HUES48 (cell line): ENCODE measurements at regions not wholly inside any gene's neighbourhood (a gene's known extent, or its start where the extent isn't known, plus 50 kb on each side); places are given as distances from the start of the nearest gene placed in this dataset.
"Not testable (repeated sequence)": the region's sequence is repeated elsewhere in the genome, so short reads cannot be mapped to it uniquely, and the experiment has no call there.

Source experiments
- H3K27ac ChIP-seq: one replicate; pipeline ENCODE4 v1.7.0; 2013; ENCODE audit warnings: low read depth, low read length, inconsistent platforms
- H3K27me3 ChIP-seq: 2 replicates; pipeline ENCODE4 v1.6.1; 2013; ENCODE audit warnings: mild to moderate bottlenecking, low read length; ENCODE audit not compliant: control insufficient read depth, insufficient read depth
- H3K36me3 ChIP-seq: 2 replicates; pipeline ENCODE4 v1.6.1; 2013; ENCODE audit warnings: low read length; ENCODE audit not compliant: control insufficient read depth, insufficient read depth
- H3K4me1 ChIP-seq: 2 replicates; pipeline ENCODE4 v1.6.1; 2013; ENCODE audit warnings: mild to moderate bottlenecking, low read length; ENCODE audit not compliant: control insufficient read depth, insufficient read depth
- H3K4me3 ChIP-seq: 2 replicates; pipeline ENCODE4 v1.5.1; 2013; ENCODE audit warnings: mild to moderate bottlenecking, low read depth, low read length
- H3K9ac ChIP-seq: 2 replicates; pipeline ENCODE4 v1.6.1; 2013; ENCODE audit warnings: mild to moderate bottlenecking, low read depth, low read length, moderate library complexity
- H3K9me3 ChIP-seq: 2 replicates; pipeline ENCODE4 v1.6.1; 2013; ENCODE audit warnings: low read length; ENCODE audit not compliant: control insufficient read depth, insufficient read depth

GRCh38 chr2:100742277-100743254 lies 77.4 kb upstream of the NPAS2 start:
- Histone ChIP-seq H3K9ac (no peak overlapping the region), H3K9me3 (no peaks in the 10 kb centered on the region), H3K4me3 (no peak overlapping the region), H3K36me3 (no peaks in the 10 kb centered on the region), H3K4me1 (no peaks in the 10 kb centered on the region), H3K27me3 (no peaks in the 10 kb centered on the region), H3K27ac (no peak overlapping the region)

GRCh38 chr2:100743741-100744140 lies 76.2 kb upstream of the NPAS2 start:
- H3K9ac ChIP-seq, result no peak overlapping the region
- H3K36me3 ChIP-seq, result no peaks in the 10 kb centered on the region
- no peak overlapping the region for H3K4me3 ChIP-seq
- H3K27ac ChIP-seq, result no peak overlapping the region
- H3K27me3 ChIP-seq, result no peaks in the 10 kb centered on the region
- H3K9me3 ChIP-seq, result no peaks in the 10 kb centered on the region
- no peaks in the 10 kb centered on the region for H3K4me1 ChIP-seq

GRCh38 chr2:100744184-100744583 lies 75.8 kb upstream of the NPAS2 start:
- no peak overlapping the region for H3K4me3 ChIP-seq
- H3K9me3 ChIP-seq, result no peaks in the 10 kb centered on the region
- no peaks in the 10 kb centered on the region for H3K36me3 ChIP-seq
- H3K27ac ChIP-seq, result no peak overlapping the region
- H3K4me1 ChIP-seq, result no peaks in the 10 kb centered on the region
- H3K27me3 ChIP-seq, result no peaks in the 10 kb centered on the region
- H3K9ac ChIP-seq, result no peak overlapping the region

- Histone ChIP-seq H3K36me3 (no peaks in the 10 kb centered on the region), H3K9me3 (no peaks in the 10 kb centered on the region), H3K27ac (no peak overlapping the region), H3K9ac (no peak overlapping the region), H3K4me3 (no peak overlapping the region), H3K27me3 (no peaks in the 10 kb centered on the region), H3K4me1 (no peaks in the 10 kb centered on the region)
Measured at GRCh38 chr2:100744589-100744988, 75.3 kb upstream of the NPAS2 start.

GRCh38 chr2:100745604-100746003 lies 74.3 kb upstream of the NPAS2 start:
- H3K4me3 ChIP-seq, result no peak overlapping the region
- H3K27ac ChIP-seq, result no peak overlapping the region
- H3K9ac ChIP-seq, result no peak overlapping the region
- no peaks in the 10 kb centered on the region for H3K4me1 ChIP-seq
- no peaks in the 10 kb centered on the region for H3K9me3 ChIP-seq
- H3K27me3 ChIP-seq, result no peaks in the 10 kb centered on the region
- no peaks in the 10 kb centered on the region for H3K36me3 ChIP-seq

- no peaks in the 10 kb centered on the region for H3K36me3 ChIP-seq
- H3K9me3 ChIP-seq, result no peaks in the 10 kb centered on the region
- no peaks in the 10 kb centered on the region for H3K4me1 ChIP-seq
- no peaks in the 10 kb centered on the region for H3K27me3 ChIP-seq
- no peak overlapping the region for H3K9ac ChIP-seq
- no peak overlapping the region for H3K27ac ChIP-seq
- no peak overlapping the region for H3K4me3 ChIP-seq
Measured at GRCh38 chr2:100747551-100747950, 72.4 kb upstream of the NPAS2 start.

- no peaks in the 10 kb centered on the region for H3K9me3 ChIP-seq
- no peaks in the 10 kb centered on the region for H3K36me3 ChIP-seq
- no peaks in the 10 kb centered on the region for H3K27me3 ChIP-seq
- no peak overlapping the region for H3K27ac ChIP-seq
- no peak overlapping the region for H3K9ac ChIP-seq
- H3K4me1 ChIP-seq, result no peaks in the 10 kb centered on the region
- no peak overlapping the region for H3K4me3 ChIP-seq
Measured at GRCh38 chr2:100747996-100748615, 71.8 kb upstream of the NPAS2 start.

- Histone ChIP-seq H3K4me1 (no peaks in the 10 kb centered on the region), H3K27ac (no peak overlapping the region), H3K36me3 (no peaks in the 10 kb centered on the region), H3K27me3 (no peaks in the 10 kb centered on the region), H3K4me3 (no peak overlapping the region), H3K9ac (no peak overlapping the region), H3K9me3 (no peaks in the 10 kb centered on the region)
Measured at GRCh38 chr2:100748673-100749072, 71.3 kb upstream of the NPAS2 start.

GRCh38 chr2:100749771-100750542 lies 70.0 kb upstream of the NPAS2 start:
- Histone ChIP-seq H3K36me3 (no peaks in the 10 kb centered on the region), H3K27me3 (no peaks in the 10 kb centered on the region), H3K4me3 (no peak overlapping the region), H3K27ac (no peak overlapping the region), H3K4me1 (no peaks in the 10 kb centered on the region), H3K9ac (no peak overlapping the region), H3K9me3 (no peaks in the 10 kb centered on the region)

- H3K9ac ChIP-seq, H3K27ac ChIP-seq: not testable (repeated sequence)
Measured at GRCh38 chr2:100751871-100752625, 67.9 kb upstream of the NPAS2 start.

More at GRCh38 chr2:100751871-100752625, 67.9 kb upstream of the NPAS2 start:
- not testable (repeated sequence) for H3K36me3 ChIP-seq, H3K4me3 ChIP-seq, H3K9me3 ChIP-seq, H3K4me1 ChIP-seq, H3K27me3 ChIP-seq
